MM.1S (cell line): ENCODE measurements at regions not wholly inside any gene's neighbourhood (a gene's known extent, or its start where the extent isn't known, plus 50 kb on each side); places are given as distances from the start of the nearest gene placed in this dataset.

Experiments
- CTCF ChIP-seq: fragments of 300-600 bp; sonication (generic); IDR thresholded peaks from 2 replicates; pipeline ENCODE4 v1.5.1; 2016; ENCODE audit warnings: antibody characterized with exemption, low read length, mixed read lengths
- EZH2 ChIP-seq: fragments of 300-600 bp; sonication (generic); optimal IDR thresholded peaks from 2 replicates; pipeline ENCODE3; 2017; ENCODE audit warnings: low read depth, mild to moderate bottlenecking, antibody characterized with exemption, low read length, mixed read lengths

GRCh38 chr3:80006315-80006714, 238.5 kb upstream of the ROBO1 start:
- TF ChIP-seq CTCF (no peak), EZH2 (no peak)
